H1 (cell line): ENCODE measurements at regions not wholly inside any gene's neighbourhood (a gene's known extent, or its start where the extent isn't known, plus 50 kb on each side); places are given as distances from the start of the nearest gene placed in this dataset.

ENCODE experiments used
- CHD7 ChIP-seq: fragments of 300-600 bp; sonication (generic); IDR thresholded peaks from 2 replicates; pipeline ENCODE4 v1.7.1; 2012; ENCODE audit warnings: low read length, moderate library complexity, mild to moderate bottlenecking, inconsistent platforms; ENCODE audit not compliant: insufficient replicate concordance

- peak; percentile 95 for TF ChIP-seq CHD7
Observed at GRCh38 chr4:136281889-136282288, 1250.4 kb downstream of the PCDH18 start (continued).
